ENCODE measurements at regions not wholly inside any gene's neighbourhood (a gene's known extent, or its start where the extent isn't known, plus 50 kb on each side); places are given as distances from the start of the nearest gene placed in this dataset.

GRCh38 chr3:30232142-30232541 is 374.3 kb upstream of the TGFBR2 start:
- H3K36me3 ChIP-seq: no peaks in the 10 kb centered on the region
- H3K4me3 ChIP-seq: no peak overlapping the region
- no peaks in the 10 kb centered on the region for H3K27me3 ChIP-seq (replicated peaks; ENCODE audit: insufficient read depth)
- no peak overlapping the region for H3K27ac ChIP-seq
- ATAC-seq (ENCODE audit: insufficient number of reproducible peaks, low FRiP score, low read depth) (no peak), DNase-seq (ENCODE audit: low spot score) (no peak)
- H3K9me3 ChIP-seq: no peaks in the 10 kb centered on the region
- TF ChIP-seq, protein P1, sequence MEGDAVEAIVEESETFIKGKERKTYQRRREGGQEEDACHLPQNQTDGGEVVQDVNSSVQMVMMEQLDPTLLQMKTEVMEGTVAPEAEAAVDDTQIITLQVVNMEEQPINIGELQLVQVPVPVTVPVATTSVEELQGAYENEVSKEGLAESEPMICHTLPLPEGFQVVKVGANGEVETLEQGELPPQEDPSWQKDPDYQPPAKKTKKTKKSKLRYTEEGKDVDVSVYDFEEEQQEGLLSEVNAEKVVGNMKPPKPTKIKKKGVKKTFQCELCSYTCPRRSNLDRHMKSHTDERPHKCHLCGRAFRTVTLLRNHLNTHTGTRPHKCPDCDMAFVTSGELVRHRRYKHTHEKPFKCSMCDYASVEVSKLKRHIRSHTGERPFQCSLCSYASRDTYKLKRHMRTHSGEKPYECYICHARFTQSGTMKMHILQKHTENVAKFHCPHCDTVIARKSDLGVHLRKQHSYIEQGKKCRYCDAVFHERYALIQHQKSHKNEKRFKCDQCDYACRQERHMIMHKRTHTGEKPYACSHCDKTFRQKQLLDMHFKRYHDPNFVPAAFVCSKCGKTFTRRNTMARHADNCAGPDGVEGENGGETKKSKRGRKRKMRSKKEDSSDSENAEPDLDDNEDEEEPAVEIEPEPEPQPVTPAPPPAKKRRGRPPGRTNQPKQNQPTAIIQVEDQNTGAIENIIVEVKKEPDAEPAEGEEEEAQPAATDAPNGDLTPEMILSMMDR (IDR thresholded peaks at IDR 0.05): no peak
- peaks cover 22 to 36% of the 10 kb centered on the region in 2 donors for H3K4me1 ChIP-seq (ENCODE audit: control insufficient read depth in 1 of 2, low read depth in 2 of 2)

DNA sequence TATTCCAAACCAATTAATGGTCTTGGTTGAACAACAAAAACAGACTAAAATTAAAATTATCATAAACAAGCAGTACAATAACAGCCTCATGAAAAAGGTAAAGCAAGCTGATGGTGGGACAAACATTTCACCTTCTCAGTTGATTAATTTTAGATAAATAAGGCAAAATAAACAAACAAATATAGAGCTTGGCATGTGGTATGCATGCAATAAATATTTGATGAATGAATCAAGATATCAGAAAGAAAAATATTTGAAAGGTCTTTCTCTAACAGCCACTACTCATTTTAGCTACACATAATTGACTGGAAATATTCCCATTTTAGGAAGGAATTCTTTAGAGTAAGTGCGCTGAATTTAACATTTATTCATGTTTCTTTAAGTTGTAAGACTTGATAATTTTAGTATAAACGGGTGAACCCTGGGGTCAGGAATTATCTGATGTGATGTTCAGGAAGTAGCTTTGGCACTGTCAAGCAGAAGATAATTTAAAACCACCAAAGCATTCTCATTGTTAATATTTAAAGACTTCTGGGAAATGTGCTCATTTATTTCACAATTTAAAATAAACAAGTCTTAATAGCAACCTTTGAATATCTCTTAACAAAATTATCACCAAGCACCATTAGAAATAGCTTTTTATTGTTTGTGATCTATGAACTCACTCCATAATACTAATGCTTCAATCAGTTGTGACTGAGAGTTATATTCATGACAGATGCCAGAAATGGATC is 372.3 kb upstream of the TGFBR2 start:
- ATAC-seq (ENCODE audit: insufficient number of reproducible peaks, low FRiP score, low read depth): no peak
- Histone ChIP-seq H3K9me3 (no peaks in the 10 kb centered on the region), H3K4me1 (ENCODE audit: control insufficient read depth in 1 of 2, low read depth in 2 of 2) (peaks cover 8 to 20% of the 10 kb centered on the region in 2 donors), H3K36me3 (no peaks in the 10 kb centered on the region), H3K27ac (no peak overlapping the region), H3K27me3 (replicated peaks; ENCODE audit: insufficient read depth) (no peaks in the 10 kb centered on the region), H3K4me3 (no peak overlapping the region)
- TF ChIP-seq, protein P1 (IDR thresholded peaks at IDR 0.05): no peak
- DNase-seq (ENCODE audit: low spot score): no peak

DNA sequence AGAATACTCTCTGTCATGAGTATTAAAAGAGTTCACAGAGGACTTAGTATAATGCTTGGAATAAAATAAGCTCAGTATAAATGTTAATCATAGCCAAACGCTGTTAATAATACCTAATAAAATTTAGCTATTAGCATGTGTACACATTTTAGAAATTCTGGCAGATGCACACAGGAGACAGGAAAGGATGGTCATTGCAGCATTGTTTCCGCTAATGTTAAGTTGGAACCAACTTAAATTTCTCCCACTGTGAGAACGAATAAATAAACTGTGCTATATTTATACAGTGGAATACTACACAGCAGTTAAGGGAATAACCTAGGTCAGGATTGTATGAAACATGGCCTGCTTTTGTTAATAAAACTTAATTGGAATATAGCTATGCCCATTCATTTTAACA is 370.4 kb upstream of the TGFBR2 start:
- no peak for ATAC-seq (ENCODE audit: insufficient number of reproducible peaks, low FRiP score, low read depth)
- Histone ChIP-seq H3K27ac (no peak overlapping the region), H3K36me3 (no peaks in the 10 kb centered on the region), H3K9me3 (no peaks in the 10 kb centered on the region), H3K27me3 (replicated peaks; ENCODE audit: insufficient read depth) (no peaks in the 10 kb centered on the region), H3K4me3 (no peak overlapping the region), H3K4me1 (ENCODE audit: control insufficient read depth in 1 of 2, low read depth in 2 of 2) (peaks cover 8 to 20% of the 10 kb centered on the region in 2 donors)
- no peak for DNase-seq (ENCODE audit: low spot score)
- TF ChIP-seq, protein P1 (IDR thresholded peaks at IDR 0.05): no peak

DNA sequence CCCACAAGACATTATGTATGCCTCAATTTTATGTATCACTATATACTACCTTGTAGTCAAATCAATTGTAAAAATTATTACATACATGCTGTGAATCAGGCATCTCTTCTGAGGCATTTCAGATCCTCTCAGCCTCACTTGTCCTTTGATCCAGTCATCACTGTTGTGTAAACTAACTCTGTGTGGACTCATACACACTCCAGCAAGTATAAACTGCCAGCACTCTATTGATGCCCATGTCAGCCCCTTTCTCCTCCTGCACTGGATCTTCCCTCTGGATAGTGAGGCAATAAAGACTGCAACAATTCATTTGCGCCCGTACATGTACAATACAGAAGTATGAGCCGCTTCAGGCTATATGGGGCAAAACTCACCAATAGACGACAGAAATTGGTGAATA is 364.7 kb upstream of the TGFBR2 start:
- no peaks in the 10 kb centered on the region for H3K9me3 ChIP-seq
- no peaks in the 10 kb centered on the region for H3K27me3 ChIP-seq (replicated peaks; ENCODE audit: insufficient read depth)
- no peaks in the 10 kb centered on the region for H3K4me1 ChIP-seq (ENCODE audit: control insufficient read depth in 1 of 2, low read depth in 2 of 2)
- DNase-seq (ENCODE audit: low spot score) (no peak), ATAC-seq (ENCODE audit: insufficient number of reproducible peaks, low FRiP score, low read depth) (no peak)
- H3K27ac ChIP-seq: no peak overlapping the region
- no peak overlapping the region for H3K4me3 ChIP-seq
- TF ChIP-seq, protein P1 (IDR thresholded peaks at IDR 0.05): no peak
- H3K36me3 ChIP-seq: no peaks in the 10 kb centered on the region

- Histone ChIP-seq H3K27me3 (replicated peaks; ENCODE audit: insufficient read depth) (no peaks in the 10 kb centered on the region), H3K9me3 (no peaks in the 10 kb centered on the region), H3K27ac (no peak overlapping the region), H3K4me1 (ENCODE audit: control insufficient read depth in 1 of 2, low read depth in 2 of 2) (no peaks in the 10 kb centered on the region), H3K4me3 (no peak overlapping the region), H3K36me3 (no peaks in the 10 kb centered on the region)
- DNase-seq (ENCODE audit: low spot score) (no peak), ATAC-seq (ENCODE audit: insufficient number of reproducible peaks, low FRiP score, low read depth) (no peak)
- TF ChIP-seq, protein P1 (IDR thresholded peaks at IDR 0.05): no peak
Observed at GRCh38 chr3:30245858-30246622, 360.4 kb upstream of the TGFBR2 start.

Measured in thoracic aorta (tissue), 2 donors.